ENCODE measurements at regions not wholly inside any gene's neighbourhood (a gene's known extent, or its start where the extent isn't known, plus 50 kb on each side); places are given as distances from the start of the nearest gene placed in this dataset.

DNA sequence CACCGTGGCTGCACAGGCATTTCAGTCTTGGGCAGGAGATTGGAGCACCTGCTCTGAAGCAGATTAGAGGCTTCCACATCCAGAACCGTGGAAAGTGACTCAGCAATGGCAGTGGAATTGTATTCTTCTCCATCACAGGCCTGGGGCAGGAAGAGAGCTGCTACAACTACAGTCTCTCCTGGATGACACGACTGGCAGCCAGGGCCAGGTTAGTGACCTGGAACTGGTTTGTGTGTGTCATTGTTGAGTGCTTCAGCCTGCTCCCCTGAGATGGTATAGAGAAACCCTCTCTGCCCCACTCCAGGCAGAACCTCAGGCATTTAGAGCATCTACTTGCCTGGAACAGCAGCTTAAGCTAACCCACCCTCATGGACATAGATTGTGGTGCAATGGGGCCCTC, 596.5 kb upstream of the INTU start:
- DNase-seq, result no peak
- H3K4me3 ChIP-seq, result no peak overlapping the region
- no peak for TF ChIP-seq CTCF (IDR thresholded peaks at IDR 0.05)
- H3K27me3 ChIP-seq, result no peaks in the 10 kb centered on the region
- H3K9me3 ChIP-seq, result no peaks in the 10 kb centered on the region
- H3K4me1 ChIP-seq, result no peaks in the 10 kb centered on the region
- no peak overlapping the region for H3K27ac ChIP-seq
- H3K36me3 ChIP-seq, result no peaks in the 10 kb centered on the region
- intact Hi-C loops (cut with DNase I; ENCODE audit: low total_unique reads), result no loop called here

- Histone ChIP-seq H3K4me3 (no peak overlapping the region), H3K9me3 (no peaks in the 10 kb centered on the region), H3K4me1 (no peaks in the 10 kb centered on the region), H3K36me3 (no peaks in the 10 kb centered on the region), H3K27me3 (no peaks in the 10 kb centered on the region), H3K27ac (no peak overlapping the region)
- no peak for TF ChIP-seq CTCF (IDR thresholded peaks at IDR 0.05)
- no peak for DNase-seq
- intact Hi-C loops (cut with DNase I; ENCODE audit: low total_unique reads), result no loop called here
Observed at GRCh38 chr4:127045861-127046260, 586.9 kb upstream of the INTU start.

DNA sequence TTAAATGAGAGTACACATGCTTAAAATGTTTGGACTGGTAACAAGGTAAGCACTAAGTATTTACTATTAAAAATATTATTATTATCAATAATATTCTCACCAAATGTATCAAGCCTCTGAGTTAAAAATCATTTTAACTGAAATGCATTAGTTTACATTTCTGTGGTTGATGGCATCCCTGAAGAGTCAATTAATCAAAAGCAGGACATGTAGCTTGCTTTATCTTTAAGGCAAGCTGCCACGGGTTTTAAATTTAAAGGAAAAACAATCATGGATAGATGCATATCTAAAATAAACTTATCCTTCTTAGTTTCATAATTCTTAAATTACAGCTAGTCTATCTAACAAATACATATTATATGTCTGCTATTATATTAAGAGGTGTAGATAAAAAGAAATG, 584.8 kb upstream of the INTU start:
- H3K27ac ChIP-seq, result no peak overlapping the region
- no peak for DNase-seq
- intact Hi-C loops (cut with DNase I; ENCODE audit: low total_unique reads), result no loop called here
- no peak overlapping the region for H3K4me3 ChIP-seq
- no peaks in the 10 kb centered on the region for H3K36me3 ChIP-seq
- H3K9me3 ChIP-seq, result no peaks in the 10 kb centered on the region
- H3K27me3 ChIP-seq, result no peaks in the 10 kb centered on the region
- no peaks in the 10 kb centered on the region for H3K4me1 ChIP-seq
- no peak for TF ChIP-seq CTCF (IDR thresholded peaks at IDR 0.05)

GRCh38 chr4:127048376-127049044, 584.2 kb upstream of the INTU start:
- no peak overlapping the region for H3K4me3 ChIP-seq
- no peak overlapping the region for H3K27ac ChIP-seq
- no peaks in the 10 kb centered on the region for H3K9me3 ChIP-seq
- no peak for DNase-seq
- TF ChIP-seq CTCF (IDR thresholded peaks at IDR 0.05), result no peak
- H3K27me3 ChIP-seq, result no peaks in the 10 kb centered on the region
- intact Hi-C loops (cut with DNase I; ENCODE audit: low total_unique reads), result no loop called here
- H3K4me1 ChIP-seq, result no peaks in the 10 kb centered on the region
- H3K36me3 ChIP-seq, result no peaks in the 10 kb centered on the region

- no peaks in the 10 kb centered on the region for H3K36me3 ChIP-seq
Observed at GRCh38 chr4:127049526-127049925, 583.2 kb upstream of the INTU start.

More at GRCh38 chr4:127049526-127049925, 583.2 kb upstream of the INTU start:
- TF ChIP-seq CTCF (IDR thresholded peaks at IDR 0.05), result no peak
- Histone ChIP-seq H3K4me3 (no peak overlapping the region), H3K27ac (no peak overlapping the region), H3K4me1 (no peaks in the 10 kb centered on the region), H3K27me3 (no peaks in the 10 kb centered on the region), H3K9me3 (no peaks in the 10 kb centered on the region)
- no peak for DNase-seq
- intact Hi-C loops (cut with DNase I; ENCODE audit: low total_unique reads), result no loop called here
